NCI-H2107 treated with DMSO at 0.1 percent for 48 hours (cell line): ENCODE measurements at regions not wholly inside any gene's neighbourhood (a gene's known extent, or its start where the extent isn't known, plus 50 kb on each side); places are given as distances from the start of the nearest gene placed in this dataset.
A peak's percentile ranks its signal among the peaks of the same experiment; 100 is the strongest.

Source experiments
- DNase-seq: peaks from one replicate; lab custom pipeline; 2025; ENCODE audit not compliant: unreplicated experiment; lab: John Stamatoyannopoulos, UW

- no peak for DNase-seq
Measured at GRCh38 chr6:125534430-125535263, 214.8 kb upstream of the HEY2 start.

GRCh38 chr6:125537090-125537489, 212.3 kb upstream of the HEY2 start:
- no peak for DNase-seq

- DNase-seq = no peak
Measured at GRCh38 chr6:125539892-125540291, 209.5 kb upstream of the HEY2 start.

- no peak for DNase-seq
Measured at GRCh38 chr6:125544819-125545218, 204.6 kb upstream of the HEY2 start.

- DNase-seq = no peak
Measured at GRCh38 chr6:125546841-125547251, 202.6 kb upstream of the HEY2 start.

GRCh38 chr6:125547381-125547780, 202.1 kb upstream of the HEY2 start:
- no peak for DNase-seq

- DNase-seq = no peak
Measured at GRCh38 chr6:125549202-125549884, 200.1 kb upstream of the HEY2 start.

GRCh38 chr6:125550892-125551291, 198.5 kb upstream of the HEY2 start:
- DNase-seq = no peak

GRCh38 chr6:125552819-125553218, 196.6 kb upstream of the HEY2 start:
- DNase-seq = no peak

GRCh38 chr6:125554456-125554855, 195.0 kb upstream of the HEY2 start:
- DNase-seq = no peak

- DNase-seq = no peak
Measured at GRCh38 chr6:125558241-125558843, 191.1 kb upstream of the HEY2 start.

GRCh38 chr6:125558907-125559306, 190.5 kb upstream of the HEY2 start:
- DNase-seq = no peak

- no peak for DNase-seq
Measured at GRCh38 chr6:125562156-125562555, 187.3 kb upstream of the HEY2 start.

GRCh38 chr6:125564941-125565340, 184.5 kb upstream of the HEY2 start:
- no peak for DNase-seq

- DNase-seq = no peak
Measured at GRCh38 chr6:125567407-125567806, 182.0 kb upstream of the HEY2 start.

- no peak for DNase-seq
Measured at GRCh38 chr6:125568609-125569008, 180.8 kb upstream of the HEY2 start.

- no peak for DNase-seq
Measured at GRCh38 chr6:125570526-125570925, 178.9 kb upstream of the HEY2 start.

GRCh38 chr6:125571207-125571755, 178.2 kb upstream of the HEY2 start:
- no peak for DNase-seq

GRCh38 chr6:125574604-125575003, 174.8 kb upstream of the HEY2 start:
- DNase-seq = no peak

- no peak for DNase-seq
Measured at GRCh38 chr6:125577124-125577662, 172.2 kb upstream of the HEY2 start.

GRCh38 chr6:125584468-125584939, 164.9 kb upstream of the HEY2 start:
- DNase-seq = peak; percentile 48
